ENCODE measurements at regions not wholly inside any gene's neighbourhood (a gene's known extent, or its start where the extent isn't known, plus 50 kb on each side); places are given as distances from the start of the nearest gene placed in this dataset.

DNA sequence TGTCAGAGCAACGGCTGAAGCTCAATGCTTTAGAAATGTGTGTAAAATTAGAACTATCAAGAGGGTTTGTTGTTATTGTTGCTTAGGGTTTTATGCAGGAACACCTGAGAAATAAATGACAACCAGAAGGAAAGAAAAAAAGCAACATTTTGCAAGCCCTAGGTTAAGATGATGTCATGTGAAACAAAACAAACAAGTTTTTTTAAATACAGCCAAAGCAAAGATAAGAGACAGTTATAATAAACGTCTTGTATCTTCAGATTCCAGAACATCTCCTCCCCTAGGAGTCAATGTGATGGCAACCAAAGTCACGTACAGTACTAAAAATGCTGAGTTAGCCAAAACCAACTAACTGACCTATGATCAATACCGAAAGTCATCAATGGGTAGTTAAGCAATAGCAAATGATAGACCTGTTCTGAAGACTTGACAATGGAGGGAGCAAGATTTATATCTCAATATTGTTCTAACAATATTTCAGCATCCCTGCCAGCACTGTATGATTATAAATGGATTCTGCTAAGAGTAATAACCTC lies 55.3 kb upstream of the NOCT start:
- TF ChIP-seq CTCF (conservative IDR thresholded peaks at IDR 0.05 in 1 of 2, IDR thresholded peaks at IDR 0.05 in 1 of 2; ENCODE audit: extremely low read depth in 1 of 2, insufficient read depth in 1 of 2, low read depth in 1 of 2, low read length in 2 of 2) (no peak), EZH2 (IDR thresholded peaks at IDR 0.05; ENCODE audit: borderline replicate concordance, low read length) (no peak)
